ENCODE measurements at regions not wholly inside any gene's neighbourhood (a gene's known extent, or its start where the extent isn't known, plus 50 kb on each side); places are given as distances from the start of the nearest gene placed in this dataset.
A peak's percentile ranks its signal among the peaks of the same experiment; 100 is the strongest.

- no peak for DNase-seq
These were observed 244.7 kb upstream of the PDGFD start for GRCh38 chr11:104408630-104409029.

DNA sequence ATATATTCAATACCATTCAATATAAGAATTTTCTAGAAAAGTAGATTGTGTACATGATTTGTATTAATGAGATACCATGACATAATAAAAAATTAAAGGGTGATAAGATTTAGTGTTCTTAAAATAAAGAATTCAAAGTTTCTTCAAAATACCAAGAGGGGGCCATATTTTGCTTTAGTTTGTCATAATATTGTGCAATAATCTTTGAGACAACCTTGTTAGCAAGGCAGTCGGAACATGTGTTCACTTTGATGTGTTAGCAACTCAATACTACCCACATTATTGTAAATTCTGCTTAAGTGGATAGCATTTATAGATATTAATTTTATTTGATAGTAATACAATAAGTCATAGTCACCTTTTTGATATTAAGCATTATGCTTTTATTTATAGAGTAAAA is 241.3 kb upstream of the PDGFD start:
- no peak for DNase-seq

DNA sequence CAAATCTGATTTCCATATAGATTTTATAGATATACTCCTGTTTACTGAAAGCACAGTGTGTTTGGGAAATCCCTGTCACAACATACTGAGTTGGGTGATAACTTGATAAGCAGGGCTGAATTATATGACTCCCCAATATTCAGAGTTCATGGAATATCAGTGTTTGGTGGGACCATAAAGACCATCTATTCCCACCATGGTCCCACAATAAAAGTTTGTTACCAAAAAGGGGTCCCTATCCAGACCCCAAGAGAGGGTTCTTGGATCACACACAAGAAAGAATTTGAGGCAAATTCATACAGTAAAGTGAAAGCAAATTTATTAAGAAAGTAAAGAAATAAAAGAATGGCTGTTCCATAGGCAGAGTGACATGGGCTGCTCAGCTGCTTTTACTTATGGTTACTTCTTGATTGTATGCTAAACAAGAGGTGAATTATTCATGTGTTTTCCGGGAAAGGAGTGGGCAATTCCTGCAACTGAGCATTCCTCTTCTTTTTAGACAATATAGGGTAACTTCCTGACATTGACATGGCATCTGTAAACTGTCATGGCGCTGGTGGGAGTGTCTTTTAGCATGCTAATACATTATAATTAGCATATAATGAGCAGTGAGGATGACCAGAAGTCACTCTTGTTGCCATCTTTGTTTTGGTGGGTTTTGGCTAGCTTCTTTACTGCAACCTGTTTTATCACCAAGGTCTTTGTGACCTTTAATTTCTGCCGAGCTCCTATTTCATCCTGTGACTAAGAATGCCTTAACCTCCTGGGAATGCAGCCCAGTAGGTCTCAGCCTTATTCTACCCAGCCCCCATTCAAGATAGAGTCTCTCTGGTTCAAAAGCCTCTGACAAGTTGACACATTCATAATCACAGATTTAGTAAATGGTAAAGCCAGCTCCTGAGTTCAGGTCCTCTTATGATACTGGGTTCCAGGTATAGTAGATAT is 240.6 kb upstream of the PDGFD start:
- DNase-seq, result no peak

DNA sequence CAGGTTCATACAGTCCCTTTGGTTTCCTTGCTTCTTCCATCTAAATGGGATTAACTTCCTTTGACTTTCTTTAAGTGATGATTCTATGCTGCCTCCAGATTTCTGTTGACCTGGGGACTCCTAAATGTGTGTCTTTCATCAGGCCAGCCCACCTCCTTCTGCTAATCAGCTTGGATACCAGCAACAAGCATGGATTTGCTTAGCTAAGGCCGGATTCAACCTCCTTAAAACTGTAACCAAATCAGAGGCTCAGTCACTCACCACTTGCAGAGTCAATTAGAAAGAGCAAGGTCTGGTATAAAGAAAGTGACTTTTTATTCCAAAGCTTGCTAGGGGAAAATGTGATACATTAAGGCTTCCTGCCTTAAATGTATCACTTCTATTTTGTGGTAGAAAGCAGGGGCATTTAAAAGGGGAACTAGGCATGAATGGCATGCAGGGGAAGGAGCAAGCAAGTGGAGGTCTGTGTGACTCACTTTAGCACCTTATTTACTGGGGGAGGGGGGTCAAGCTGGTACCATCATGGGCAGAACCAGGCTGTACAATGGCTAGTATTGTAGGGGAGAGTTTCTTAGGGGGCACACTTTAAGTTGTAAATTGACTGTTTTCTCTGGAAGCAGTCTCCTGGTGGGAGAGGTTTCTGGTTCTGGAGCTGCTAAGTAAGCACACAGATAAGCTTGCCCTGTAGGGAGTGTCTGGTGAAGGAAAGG is 239.0 kb upstream of the PDGFD start:
- peak in 3 of 4 experiments; percentile 3 to 8 (median 3) for DNase-seq

DNA sequence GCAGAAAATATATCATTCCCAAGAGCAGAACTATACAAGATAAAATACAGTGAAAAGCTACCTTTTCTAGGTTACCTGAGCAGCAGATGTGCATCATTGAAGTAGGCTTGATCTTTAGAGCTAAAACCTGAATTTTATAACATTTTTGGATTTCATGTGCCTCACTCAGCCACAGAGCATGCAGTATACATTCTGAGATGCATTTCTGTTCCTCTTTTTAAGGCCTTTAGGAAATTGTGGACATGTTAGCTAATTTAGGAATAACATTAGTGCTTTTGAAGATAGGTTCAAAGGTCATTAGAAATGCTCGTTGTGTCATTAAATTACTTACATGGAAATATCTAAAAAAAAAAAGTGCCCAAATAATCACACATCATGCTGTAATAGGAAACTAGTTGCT is 230.6 kb upstream of the PDGFD start:
- peak in 1 of 4 experiments; percentile 1 for DNase-seq

- no peak for DNase-seq
These were observed 226.7 kb upstream of the PDGFD start for GRCh38 chr11:104390651-104391050.

- DNase-seq, result no peak
These were observed 221.9 kb upstream of the PDGFD start for GRCh38 chr11:104385884-104386283.

DNA sequence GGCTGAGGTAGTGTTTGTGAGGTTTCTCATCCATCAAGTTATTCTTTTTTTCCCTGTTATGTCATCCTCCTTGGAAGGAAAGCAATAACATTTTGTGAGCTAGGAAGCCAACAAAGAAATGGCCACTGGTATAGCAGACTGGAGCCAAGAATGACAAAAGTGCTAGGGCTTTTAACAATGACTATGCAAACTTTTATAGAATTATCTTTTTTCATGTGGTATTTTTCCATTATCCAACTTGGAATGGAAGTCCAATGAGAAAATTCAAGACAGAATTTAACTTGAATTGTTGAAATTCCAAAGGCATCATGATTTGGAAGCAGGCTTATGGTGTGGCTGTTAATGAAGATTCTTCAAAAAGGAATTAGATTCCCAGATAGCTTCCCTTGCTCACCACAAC is 216.4 kb upstream of the PDGFD start:
- DNase-seq, result no peak

- no peak for DNase-seq
These were observed 208.2 kb upstream of the PDGFD start for GRCh38 chr11:104372111-104372510.

DNA sequence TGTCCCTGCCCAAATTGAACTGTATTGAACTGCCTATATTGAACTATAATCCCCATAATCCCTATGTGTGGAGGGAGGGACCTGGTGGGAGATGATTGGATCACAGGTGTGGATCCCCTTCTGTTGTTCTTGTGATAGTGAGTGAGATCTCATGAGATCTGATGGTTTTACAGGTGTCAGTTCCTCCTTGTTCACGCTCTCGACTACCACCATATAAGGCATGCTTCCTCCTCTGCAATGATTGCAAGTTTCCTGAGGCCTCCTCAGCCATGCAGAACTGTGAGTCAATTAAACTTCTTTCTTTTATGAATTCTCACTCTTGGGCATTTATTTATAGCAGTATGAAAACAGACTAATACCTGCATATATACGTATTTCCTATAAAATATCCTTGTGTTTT is 206.5 kb upstream of the PDGFD start:
- no peak for DNase-seq

- DNase-seq, result no peak
These were observed 205.8 kb upstream of the PDGFD start for GRCh38 chr11:104369761-104370160.

- DNase-seq, result no peak
These were observed 202.4 kb upstream of the PDGFD start for GRCh38 chr11:104366321-104366734.

- DNase-seq, result no peak
These were observed 201.7 kb upstream of the PDGFD start for GRCh38 chr11:104365676-104366075.

- DNase-seq, result no peak
These were observed 198.0 kb upstream of the PDGFD start for GRCh38 chr11:104361975-104362374.

- no peak for DNase-seq
These were observed 188.1 kb upstream of the PDGFD start for GRCh38 chr11:104352036-104352435.

DNA sequence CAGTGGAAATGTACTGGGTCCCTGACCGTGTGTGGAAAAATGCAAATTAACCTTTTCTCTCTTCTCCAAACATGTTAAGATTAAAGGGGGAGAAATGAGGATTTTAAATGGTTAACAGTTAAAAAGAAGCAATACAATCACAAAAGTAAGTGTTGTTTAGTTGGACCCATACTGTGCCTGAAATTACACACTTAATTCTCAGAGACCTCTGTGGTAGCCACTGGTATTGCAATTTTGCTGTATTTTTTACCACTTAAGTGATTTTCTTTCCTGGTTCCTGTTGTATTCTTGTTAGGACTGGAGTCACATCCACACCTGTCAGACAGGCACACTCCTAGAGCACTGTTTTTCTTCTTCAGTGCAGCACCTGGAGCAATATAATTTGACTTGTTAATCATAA is 179.6 kb upstream of the PDGFD start:
- peak in 1 of 4 experiments; percentile 1 for DNase-seq

DNA sequence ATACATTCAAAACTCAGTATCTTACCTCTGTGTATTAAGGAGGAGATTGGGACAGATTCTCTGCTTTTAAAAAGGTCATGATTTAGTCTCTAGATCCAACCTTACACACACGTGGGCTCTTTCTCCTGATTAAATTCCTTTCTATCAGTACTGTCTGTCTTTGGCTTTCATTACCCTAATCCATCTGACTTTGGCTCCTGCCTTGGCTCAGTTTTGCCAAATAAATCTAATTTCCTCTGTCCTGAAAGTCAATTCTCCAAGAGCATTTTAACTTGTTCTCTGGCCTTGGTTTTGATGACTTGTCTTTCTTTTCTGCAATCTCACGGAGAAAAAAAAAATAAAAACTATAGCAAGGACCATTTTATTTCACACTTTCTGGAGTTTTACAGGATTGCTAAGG is 176.6 kb upstream of the PDGFD start:
- DNase-seq, result no peak

DNA sequence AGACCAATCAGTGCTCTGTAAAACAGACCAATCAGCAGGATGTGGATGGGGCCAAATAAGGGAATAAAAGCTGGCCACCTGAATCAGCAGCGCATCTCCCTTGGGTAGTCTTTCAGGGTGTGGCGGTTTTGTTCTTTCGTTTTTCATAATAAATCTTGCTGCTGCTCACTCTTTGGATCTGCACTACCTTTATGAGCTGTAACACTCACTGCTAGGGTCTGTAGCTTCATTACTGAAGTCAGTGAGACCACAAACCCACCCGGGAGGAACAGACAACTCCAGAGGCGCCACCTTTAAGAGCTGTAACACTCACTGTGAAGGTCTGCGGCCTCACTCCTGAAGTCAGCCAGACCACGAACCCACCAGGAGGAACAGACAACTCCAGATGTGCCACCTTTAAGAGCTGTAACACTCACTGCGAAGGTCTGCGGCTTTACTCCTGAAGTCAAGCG is 175.5 kb upstream of the PDGFD start:
- DNase-seq, result no peak

DNA sequence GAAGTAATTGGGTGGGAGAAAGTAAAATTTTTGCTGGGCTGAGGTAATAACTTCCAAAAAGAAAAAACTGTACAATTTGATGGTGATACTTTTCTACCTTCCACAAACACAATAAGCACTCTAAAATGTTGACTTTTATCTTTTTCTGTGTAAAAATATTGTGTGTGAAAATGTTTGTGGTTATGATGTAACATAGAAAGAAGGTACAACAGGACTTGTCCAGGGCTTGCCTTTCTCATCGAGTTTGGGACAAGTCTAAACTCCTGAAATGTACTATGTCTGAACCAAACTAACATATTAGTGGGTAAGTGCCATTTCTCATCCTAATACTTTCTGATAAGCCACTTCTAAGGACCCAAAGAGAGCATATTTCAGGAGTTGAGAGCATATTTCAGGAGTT is 174.2 kb upstream of the PDGFD start:
- no peak for DNase-seq

DNA sequence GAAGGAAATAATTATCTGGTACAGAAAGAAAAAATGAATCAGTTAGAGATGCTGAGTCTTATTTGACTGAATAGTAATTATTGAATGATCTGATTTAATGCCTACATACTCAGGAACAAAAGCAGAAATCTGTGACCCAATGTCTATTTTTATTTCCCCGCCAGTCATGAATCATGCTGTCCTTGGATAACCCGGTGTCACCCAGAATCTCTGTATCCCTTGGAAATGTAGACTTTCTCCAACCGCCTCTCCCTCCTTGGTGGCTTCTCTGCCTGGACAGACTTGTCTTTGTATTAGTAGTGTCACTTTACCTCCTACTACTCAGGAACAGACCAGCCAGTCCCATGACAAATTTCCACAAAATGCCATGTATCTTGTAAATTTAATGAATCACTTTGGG is 173.3 kb upstream of the PDGFD start:
- DNase-seq, result no peak

DNA sequence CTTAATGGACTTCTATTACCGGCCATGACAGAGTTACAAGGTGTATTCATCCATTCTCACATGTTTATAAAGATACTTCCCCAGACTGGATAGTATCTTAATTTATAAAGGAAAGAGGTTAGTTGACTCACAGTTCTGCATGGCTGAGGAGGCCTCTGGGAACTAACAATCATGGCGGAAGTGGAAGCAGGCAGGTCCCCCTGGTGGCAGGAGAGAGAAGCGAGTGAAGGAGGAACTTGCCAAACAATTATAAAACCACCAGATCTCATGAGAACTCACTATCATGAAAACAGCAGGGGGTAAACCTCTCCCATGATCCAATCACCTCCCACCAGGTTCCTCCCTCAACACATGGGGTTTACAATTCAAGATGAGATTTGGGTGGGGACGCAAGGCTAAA is 170.0 kb upstream of the PDGFD start:
- DNase-seq, result peak; percentile 3 to 26 (median 16)

GRCh38 chr11:104332110-104332509 is 168.2 kb upstream of the PDGFD start:
- DNase-seq, result peak in 2 of 4 experiments; percentile 12 to 19

GRCh38 chr11:104329078-104329665 is 165.2 kb upstream of the PDGFD start:
- no peak for DNase-seq

All from suppressor macrophage (primary cell).